Hepatocyte (in vitro differentiated cells): ENCODE measurements at regions not wholly inside any gene's neighbourhood (a gene's known extent, or its start where the extent isn't known, plus 50 kb on each side); places are given as distances from the start of the nearest gene placed in this dataset.

Source experiments
- CTCF ChIP-seq: fragments of 200-600 bp; sonication (generic); IDR thresholded peaks from 2 replicates; pipeline ENCODE4 v1.5.1; 2016; ENCODE audit warnings: antibody characterized with exemption, mild to moderate bottlenecking; ENCODE audit not compliant: poor library complexity
- EZH2 ChIP-seq: fragments of 200-600 bp; sonication (generic); IDR thresholded peaks from 2 replicates; pipeline ENCODE4 v1.6.1; 2016; ENCODE audit warnings: antibody characterized with exemption, mild to moderate bottlenecking, borderline replicate concordance
- EZH2phosphoT487 ChIP-seq: fragments of 200-600 bp; sonication (generic); IDR thresholded peaks from one replicate; pipeline ENCODE4 v1.6.1; 2018; ENCODE audit warnings: antibody characterized with exemption, mild to moderate bottlenecking, low read depth, moderate library complexity; ENCODE audit not compliant: unreplicated experiment, severe bottlenecking

DNA sequence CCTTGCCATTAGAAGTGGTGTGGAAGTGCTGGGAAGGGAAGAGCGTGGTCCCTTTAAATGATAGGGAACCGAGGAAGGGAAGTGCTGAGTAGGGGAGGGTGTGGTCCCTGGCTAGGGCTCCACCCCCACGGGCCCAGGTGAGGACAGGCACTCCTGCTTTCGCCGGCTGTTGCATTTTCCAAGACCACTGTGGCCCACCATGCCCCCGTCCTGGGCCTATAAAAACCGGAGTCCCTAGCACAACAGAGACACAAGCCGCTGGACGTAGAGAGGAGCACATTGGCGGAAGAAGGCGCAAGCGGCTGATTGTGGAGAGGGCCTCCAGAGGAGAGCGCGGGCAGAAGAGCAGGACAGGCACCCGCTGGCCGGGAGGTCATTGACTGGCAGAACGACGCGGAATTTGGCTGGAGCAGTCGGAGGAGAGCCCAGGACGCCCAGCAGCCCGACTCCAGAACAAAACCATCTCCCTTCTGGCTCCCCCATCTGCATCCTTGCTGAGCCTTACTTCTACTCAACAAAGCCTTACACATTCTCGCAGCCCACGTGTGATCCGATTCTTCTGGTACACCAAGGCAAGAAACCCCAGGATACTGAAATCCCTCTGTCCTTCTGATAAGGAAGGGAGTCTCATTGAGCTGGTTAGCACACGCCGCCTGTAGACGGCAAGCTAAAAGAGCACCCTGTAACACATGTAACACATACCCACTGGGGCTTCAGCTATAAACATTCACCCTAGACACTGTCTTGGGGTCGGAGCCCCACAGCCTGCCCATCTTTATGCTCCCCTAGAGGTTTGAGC lies 146.2 kb upstream of the LYZL1 start:
- TF ChIP-seq EZH2 (no peak), CTCF (peak; percentile 7), EZH2phosphoT487 (no peak)
